Astrocyte (in vitro differentiated cells and primary cell): ENCODE measurements at regions not wholly inside any gene's neighbourhood (a gene's known extent, or its start where the extent isn't known, plus 50 kb on each side); places are given as distances from the start of the nearest gene placed in this dataset.

Source experiments
- CTCF ChIP-seq: IDR thresholded peaks from 2 replicates; pipeline ENCODE4 v1.5.1; 2011; ENCODE audit warnings: low read depth, mild to moderate bottlenecking, inconsistent platforms, low read length, moderate library complexity; ENCODE audit not compliant: insufficient read depth
- EZH2 ChIP-seq: IDR thresholded peaks from 2 replicates; pipeline ENCODE4 v1.6.1; 2012; ENCODE audit warnings: mild to moderate bottlenecking, low read length, inconsistent platforms; ENCODE audit not compliant: insufficient read depth

GRCh38 chr6:84329077-84329476 is 101.6 kb upstream of the CEP162 start:
- no peak for TF ChIP-seq CTCF
- TF ChIP-seq EZH2, result no peak
